GM19025 (cell line): ENCODE measurements at regions not wholly inside any gene's neighbourhood (a gene's known extent, or its start where the extent isn't known, plus 50 kb on each side); places are given as distances from the start of the nearest gene placed in this dataset.

Experiments used
- ATAC-seq: cut with Tn5 transposase; IDR thresholded peaks from one replicate; pipeline ENCODE4 v1.9.1; 2021; ENCODE audit warnings: mild to moderate bottlenecking, low read depth, moderate library complexity; ENCODE audit not compliant: unreplicated experiment

DNA sequence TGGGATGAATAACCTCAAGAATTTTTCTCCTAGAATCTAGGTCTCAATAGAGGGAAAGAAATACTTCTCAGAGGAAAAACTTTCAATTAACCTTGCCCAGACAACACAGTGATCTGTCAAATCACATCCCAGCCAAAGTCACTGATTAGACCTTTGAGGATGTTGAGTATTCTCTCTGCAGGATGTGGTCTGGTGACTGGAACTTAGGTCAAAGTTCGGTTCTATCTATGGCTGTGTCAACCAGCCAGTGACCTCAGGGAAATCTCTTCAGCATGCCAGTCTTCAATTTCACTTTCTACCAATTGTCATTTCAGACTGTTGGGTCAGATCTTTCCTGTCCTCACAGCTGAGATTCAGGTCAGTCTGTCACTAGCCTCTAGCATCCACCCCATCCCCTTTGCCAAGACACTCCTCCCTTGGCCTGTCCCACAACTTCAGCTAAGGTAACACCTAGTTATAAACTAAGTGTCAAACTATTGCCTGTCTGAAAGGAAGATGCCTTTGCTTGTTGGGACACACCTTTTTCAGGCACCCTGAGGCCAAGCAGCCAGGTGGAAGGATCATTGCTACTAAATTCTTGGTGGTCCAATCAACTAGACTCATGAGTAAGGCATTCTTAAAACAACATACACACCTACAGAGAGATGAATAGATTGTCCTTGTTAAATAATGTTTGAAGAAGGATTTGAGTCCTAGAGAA, 156.3 kb upstream of the FST start:
- peak; percentile 96 for ATAC-seq

DNA sequence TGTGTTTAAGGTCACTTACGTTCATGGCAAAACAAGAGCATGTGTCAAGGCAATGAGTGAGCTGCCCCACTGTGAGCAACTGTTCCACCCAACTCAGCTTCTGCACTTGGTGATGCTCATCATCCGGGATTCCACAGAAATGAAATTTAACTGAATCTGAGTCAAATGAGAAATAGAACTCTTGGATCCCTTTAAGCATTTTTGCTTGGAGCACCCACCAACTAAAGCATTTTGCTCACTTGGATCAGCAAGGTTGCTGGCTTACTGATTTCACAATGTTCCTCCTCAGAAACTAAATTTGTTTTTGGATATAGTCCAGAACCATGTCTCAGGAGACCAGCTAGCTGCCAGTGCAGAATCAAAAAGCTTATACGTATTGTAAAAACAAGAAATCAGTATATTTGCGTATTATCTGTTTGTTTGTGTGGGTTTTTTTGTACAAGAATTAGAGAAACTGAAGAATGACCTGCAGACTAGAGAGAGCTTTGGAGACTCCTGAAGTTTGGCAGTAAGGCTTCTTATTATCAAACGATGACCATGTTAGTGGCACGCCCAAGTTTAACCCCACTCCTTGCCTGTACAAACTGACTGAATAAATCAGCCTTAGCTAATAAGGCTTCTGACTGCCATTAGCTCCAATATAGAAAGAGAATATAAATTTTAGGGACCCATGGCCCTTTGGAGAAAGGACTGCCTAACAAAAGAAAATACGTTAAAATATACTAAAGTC, 153.8 kb upstream of the FST start:
- no peak for ATAC-seq

DNA sequence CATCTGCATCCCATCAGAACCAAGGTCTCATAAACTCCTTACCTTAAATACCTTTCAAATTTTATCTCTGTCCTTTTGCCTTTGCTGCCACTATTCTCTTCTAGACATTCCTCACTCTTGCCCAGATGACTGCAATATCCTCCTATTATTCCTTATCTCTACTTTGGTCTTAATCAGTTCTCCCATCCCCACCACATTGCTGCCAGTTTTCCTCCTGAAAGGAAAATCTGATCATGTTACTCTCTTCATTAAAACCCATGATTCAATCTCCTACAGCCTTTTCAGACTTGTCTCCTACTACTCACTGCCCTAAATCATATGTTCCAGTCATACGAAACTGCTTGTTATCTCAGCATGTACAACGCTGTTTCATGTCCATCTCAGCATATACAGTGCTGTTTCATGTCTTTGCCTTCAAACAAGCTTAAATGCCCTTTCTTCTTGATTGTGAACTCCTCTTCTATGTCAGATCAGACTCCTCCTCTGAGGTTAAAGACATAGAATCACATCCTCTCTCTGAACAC, 152.6 kb upstream of the FST start:
- no peak for ATAC-seq

DNA sequence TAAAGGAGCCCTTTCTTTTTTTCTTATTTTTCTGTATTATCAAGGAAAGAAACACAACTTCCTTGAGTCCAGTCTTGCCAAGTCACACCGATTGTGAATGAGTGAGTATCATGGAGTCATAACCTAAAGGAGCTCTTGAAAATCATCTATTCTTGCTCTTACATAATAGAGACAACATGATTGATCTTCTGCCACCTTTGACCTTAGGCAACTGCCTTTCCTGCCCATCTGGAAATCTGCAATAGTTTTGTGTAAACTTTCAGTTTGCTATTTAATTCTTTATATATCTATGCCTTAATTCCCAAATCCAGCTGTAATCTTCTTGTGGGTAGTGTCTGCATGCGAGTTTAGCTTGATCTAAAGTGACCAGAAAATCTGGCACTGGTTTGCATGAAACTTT, 149.9 kb upstream of the FST start:
- ATAC-seq, result no peak

DNA sequence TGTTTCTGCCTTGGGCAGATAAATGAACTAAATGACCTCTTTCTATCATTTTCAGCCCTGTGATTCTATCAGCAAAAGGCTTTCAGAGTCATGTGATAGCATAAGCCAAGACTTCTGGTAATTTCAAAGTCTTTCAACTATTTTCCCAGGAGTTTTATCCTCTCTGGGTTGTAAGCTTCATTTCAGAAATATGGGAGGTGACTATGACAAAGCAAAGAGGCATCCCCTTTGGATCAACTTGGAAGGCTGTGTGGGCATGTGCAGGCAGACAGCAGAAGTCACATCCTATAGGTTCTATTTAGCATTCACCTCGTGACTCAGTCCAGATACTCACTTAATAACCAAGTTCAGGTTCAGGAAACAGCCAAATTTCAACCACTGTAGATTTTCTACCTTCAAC, 149.0 kb upstream of the FST start:
- no peak for ATAC-seq

DNA sequence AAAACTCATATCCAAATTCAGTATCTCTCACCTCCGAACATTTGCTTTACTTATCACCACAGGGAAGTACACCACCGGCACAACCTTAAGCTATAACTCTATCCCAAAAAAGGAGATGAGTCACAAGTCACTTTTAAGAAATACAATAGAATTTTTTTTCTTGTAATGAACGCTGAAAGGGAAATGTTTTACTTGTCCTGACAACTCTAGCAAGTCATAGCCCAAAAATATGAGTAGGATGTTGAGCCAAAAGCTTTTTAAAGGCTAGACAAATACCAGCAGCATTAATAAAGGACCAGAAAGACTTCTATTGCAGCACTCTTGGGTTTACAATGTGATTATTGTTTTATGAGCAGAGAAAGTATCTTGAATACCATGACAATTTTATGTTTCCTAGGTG, 147.3 kb upstream of the FST start:
- ATAC-seq, result no peak

DNA sequence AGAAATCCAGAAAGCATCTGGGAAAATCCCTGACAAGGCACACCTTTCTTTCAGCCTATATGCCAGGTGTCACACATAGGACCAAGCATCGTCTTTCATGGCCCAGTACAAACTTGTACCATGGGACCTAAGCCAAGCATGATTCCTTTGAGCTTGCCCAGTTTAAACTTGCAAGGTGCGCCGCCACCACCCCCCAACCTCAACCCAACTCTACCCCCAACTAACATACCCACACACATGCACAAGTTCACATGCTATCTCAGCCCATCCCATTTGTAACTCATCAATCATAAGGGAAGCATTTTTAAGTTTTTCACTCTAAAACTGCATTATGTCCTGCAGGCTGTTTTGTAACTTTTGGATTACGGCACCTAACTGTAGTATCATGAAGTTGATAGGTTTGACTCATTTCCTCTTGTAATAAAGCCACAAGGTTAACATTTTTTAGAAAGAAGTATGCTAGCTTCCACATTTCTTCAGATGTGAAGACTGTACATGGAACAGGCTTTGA, 145.9 kb upstream of the FST start:
- ATAC-seq, result no peak

DNA sequence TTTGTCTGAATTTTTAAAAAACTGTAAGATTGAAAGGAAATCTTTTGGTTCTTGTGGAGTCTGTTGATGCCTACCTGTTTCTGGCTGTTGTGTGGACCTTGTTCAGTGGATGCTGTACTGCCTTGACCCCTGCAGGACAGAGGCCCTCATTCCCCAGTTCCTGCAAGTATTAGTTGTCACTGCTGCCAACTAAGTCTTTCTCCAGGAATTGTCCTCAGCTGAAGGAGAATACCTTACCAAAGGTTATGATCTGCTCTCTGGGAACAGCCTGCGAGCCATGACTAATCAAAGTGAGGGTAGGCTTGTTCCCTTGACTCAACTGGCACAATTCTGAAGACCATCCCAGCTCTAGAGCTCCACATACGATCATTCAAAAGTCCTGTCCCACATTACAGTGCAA, 145.3 kb upstream of the FST start:
- no peak for ATAC-seq

DNA sequence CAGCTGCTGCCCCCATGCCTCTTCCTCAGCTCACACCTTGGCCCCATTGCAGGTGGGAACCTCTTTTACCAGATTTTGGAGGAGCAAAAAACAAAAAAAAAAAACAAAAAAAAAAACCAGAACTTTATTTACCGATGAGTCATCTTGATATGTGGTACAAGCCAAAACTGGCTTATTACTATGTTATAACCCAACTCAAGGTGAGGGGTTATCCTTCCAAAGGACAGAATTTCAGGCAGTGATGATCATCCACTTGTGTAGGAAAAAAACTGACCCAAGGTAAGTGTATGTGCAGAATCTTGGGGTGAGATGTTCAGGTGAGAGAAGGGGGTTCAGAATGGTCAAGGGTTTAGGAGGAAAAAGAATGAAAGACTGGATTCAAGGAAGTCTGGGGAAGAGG, 142.6 kb upstream of the FST start:
- no peak for ATAC-seq

DNA sequence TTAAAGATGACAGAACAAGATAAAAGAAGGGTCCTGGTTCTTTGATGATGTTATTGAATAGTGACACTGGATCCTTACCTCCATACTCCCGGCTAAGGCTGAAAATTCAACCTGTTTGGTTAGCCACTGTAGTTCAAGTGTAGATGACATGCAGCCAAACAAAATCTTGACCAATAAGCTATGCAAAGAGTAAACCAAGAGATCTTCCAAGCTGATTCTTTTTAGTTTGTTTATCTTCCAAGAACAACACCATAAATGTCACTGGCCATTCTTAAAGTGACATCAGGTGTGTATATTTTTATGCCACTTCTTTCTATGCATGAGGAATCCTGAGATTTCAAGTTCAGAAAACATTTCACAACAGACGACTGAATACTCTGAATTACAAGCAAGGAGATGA, 141.5 kb upstream of the FST start:
- no peak for ATAC-seq

DNA sequence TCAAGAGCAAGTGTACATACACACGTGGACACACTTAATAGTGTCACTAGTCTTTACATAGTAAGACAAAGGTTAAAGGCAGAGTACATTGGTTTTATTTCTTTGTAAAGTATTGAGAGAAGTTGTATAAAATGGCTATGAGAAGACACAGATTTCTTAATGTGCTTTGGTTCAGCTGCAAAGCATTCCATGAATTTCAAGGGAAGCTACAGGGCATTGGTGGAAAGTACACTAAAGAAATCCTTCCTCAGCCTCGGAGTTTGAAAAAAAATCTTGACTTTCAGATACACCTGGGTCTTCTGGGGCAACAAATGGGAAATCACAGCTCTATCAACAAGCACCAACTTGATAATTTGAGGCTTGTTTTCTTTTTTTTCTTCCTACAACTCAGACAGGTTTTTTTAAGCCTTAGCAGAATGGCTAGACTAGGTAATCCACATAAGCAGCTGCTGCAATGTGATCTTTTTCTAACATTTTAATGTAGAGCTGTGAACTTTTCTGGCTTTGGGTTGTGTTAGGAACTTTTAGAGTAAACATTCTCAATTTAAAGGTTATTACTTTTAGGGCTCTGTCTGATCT, 140.4 kb upstream of the FST start:
- ATAC-seq, result no peak

DNA sequence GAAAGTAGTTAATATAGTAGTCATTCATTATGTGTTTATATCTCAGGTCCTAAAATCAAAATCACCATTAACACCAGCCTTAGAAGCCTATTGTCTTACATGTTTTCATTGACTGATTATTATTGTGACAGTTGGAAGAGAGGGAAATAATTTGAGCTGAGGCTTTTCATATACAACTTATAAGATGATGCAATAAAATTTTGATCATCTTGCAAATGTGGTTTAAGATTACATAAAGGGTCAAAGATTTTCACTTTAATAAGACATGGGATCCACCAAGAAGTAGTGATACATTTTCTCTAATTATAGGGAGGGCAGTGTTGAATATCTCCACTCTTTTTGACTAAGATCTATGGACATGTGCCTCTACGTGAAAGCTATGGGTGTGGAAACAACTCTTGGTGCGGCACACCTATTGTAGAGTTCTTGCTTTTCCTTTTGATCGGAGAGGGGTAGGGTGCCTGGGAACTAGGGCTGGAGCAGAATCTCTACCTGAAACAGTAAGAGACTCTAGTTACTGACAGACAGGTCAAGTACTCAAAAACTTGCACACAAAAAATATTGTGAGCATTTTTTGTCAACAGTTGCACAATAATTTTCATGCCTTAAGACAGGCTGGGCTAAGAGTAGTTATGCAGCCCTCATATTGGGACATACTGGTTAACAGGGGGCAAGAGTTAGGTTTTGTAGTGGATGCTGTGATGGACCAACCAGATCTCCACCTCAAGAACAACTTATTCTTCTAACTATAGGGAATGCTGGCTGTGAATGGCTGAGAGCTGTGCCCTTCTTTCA, 139.3 kb upstream of the FST start:
- no peak for ATAC-seq

DNA sequence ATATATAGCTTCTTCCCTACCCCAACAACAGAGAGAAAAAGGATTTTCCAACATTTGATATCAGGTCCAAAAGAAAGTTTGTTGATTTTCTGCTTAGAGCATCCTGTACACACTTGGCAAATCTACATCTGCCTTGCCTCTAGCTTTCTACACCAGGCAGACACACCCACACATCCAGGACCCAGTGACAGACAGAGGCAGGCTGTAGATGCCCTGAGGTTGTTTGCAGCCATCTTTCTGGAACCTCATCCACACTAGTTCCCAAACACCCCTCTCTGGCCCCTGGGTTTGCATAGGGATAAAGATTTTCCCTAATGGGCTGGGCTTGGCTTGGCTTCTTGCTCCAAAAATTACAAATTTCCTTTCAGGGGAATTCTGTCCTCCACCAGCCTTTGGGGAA, 138.2 kb upstream of the FST start:
- no peak for ATAC-seq

DNA sequence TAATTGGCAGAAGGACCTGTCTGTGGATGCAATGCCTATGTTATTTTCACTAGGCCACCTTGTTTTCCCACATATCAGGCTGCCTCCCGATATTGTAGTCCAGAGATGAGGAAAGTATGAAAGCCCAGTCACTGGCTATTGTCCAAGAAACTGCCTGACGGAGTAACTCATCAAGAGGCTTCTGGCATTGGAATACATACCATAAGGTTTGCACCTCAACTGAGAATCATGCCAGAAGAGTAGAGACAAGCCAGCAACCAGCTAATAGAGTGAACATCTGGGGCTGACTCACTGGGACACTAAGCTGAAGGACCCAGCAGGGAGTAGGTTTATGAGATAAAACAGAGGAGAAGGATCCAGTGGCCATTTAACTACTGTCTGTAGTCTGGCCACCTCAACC, 137.2 kb upstream of the FST start:
- no peak for ATAC-seq

DNA sequence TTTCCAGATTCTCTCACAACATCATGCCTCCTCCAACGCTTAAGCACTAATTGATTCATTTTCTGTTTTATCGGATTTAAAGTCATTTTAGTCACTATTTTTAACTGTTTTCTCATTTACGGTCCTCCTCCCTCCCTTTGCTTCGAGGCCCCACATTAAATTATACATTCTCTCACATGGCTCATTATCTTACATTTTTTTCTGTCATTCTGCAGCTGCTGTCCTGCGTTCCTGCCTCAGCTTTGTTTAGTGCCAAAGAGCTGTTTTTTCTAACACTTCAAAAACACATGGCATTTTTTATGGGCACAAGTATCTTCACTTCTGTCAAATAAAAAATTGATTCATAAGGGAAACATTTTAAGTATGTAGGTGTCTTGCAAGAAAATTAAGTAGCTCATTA, 130.1 kb upstream of the FST start:
- no peak for ATAC-seq

DNA sequence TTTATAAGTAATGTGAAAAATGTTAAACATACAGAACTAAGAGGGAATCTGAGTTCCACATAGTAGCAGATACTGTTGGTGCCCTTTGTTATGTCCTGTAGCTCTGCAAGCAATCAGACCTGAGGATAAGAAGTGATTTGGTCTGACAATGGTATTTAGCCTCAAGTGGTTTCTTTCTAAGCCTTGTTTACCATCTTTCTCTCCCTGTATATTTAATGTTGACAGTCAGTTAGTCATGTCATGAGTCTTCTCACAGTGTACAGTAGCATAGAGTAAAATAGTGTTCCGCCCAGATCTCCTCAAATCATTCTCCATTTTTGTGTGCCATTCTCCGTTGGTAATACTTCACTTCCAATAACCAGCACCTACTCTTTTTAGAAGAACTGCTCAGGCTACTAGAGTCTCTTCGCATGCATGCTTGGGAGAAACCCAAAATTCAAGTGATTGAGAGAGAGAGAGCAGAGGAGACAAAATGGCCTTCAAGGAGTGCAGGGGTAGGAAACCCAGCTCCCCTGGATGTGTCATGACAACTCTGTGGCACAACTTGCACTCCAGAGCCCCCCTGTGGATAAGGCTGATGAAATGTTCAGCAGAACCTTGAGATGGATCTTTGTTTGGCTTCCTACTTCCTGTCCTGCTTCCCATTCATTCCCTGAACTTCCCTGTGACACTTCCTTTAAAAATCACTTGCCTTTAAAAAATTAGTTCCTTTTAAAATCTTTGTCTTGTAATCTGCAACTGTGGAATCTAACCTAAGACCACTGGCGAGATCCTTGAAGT, 129.2 kb upstream of the FST start:
- ATAC-seq, result no peak

DNA sequence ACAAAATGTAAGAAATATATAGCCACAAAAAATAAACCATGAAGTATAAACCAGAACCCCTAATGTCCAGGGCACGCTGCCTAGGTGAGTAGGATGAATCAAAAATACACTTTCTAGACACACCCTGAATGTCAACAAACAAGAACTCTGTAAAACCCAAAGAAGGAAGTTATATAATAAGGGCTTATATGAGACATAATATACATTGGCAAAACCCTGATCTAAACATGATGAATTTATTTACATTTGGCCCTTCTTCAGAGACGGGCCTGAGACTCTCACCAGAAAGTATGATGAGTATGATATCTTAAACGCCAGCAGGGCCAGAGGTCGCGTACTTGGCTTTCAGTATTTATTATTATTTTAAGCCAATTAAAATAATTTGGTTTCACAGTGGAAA, 125.1 kb upstream of the FST start:
- no peak for ATAC-seq

DNA sequence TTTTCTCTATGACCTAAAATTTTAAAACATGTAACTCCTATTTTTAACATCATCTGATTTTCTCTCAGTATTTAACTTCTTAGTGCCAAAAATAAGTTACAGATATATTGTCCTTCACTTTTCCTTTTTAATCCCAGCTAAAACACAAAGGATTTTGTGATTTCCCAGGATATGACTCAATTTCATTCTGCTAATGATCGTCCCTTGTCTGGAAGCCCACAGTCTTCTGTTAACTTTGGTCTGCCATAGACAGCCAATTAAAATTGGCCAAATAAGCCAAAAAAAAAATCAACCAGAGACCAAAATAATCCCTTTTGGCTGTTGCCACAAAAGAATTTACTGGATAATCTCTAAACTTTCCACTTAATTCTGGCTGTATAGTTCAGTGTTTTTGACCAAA, 124.5 kb upstream of the FST start:
- ATAC-seq, result no peak

DNA sequence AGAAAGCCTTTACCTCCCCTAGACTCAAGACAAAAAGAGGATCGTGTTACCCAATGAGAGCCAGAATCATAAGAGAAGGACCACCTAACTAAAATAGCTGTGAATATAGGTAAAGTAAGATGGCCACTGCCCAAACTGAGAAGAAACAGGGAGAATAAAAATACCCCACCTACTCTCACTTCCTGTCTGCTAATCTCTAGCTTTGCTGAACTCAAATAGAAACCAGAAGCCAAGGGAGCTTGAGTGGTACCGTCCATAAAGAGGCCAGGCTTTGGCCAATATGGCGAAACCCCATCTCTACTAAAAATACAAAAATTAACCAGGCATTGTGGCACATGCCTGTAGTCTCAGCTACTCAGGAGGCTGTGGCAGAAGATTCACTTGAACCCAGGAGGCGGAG, 123.0 kb upstream of the FST start:
- ATAC-seq, result peak; percentile 59

DNA sequence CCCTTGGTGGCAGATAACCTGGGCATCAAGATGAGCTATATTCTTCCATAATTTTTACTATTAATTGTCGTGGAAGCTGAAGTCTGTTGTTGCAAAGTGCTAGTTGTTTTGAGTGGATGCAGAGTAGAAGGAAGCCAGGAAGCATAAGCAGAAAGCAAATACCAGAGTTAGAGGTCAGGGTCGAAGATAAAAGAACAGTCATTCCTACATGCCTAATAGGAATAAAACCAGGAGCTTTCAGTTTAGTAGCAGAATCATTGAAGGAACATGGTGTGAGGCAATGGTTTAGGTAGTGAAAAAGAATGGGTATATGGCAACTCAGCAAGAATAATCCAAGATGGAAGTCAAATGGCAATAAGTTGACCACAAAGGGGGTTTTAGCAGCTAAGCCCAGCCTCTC, 121.6 kb upstream of the FST start:
- no peak for ATAC-seq
